Vagina (tissue), 2 donors: ENCODE measurements at regions not wholly inside any gene's neighbourhood (a gene's known extent, or its start where the extent isn't known, plus 50 kb on each side); places are given as distances from the start of the nearest gene placed in this dataset.

Experiments
- CTCF ChIP-seq, 3 experiments: fragments of 450-650 bp in 2 of 3; fragments of 200-600 bp in 1 of 3; sonication (generic) in 1 of 3; IDR thresholded peaks; one replicate each; pipeline ENCODE4 v1.5.1; 2017 to 2019; ENCODE audit warnings: antibody characterized with exemption in 3 of 3, mild to moderate bottlenecking in 2 of 3, moderate library complexity in 2 of 3
- POLR2A ChIP-seq, 2 donors: fragments of 450-650 bp; IDR thresholded peaks; one replicate each; pipeline ENCODE4 v1.6.1; 2017; ENCODE audit warnings: antibody characterized with exemption in 2 of 2, mild to moderate bottlenecking in 2 of 2, moderate library complexity in 2 of 2
- POLR2AphosphoS5 ChIP-seq, 2 donors: sonication (generic); formaldehyde crosslinking; IDR thresholded peaks; one replicate each; pipeline ENCODE4 v1.9.0; 2017; ENCODE audit warnings: antibody characterized with exemption in 2 of 2, mild to moderate bottlenecking in 2 of 2, low read depth in 1 of 2; ENCODE audit not compliant: insufficient read depth in 1 of 2

- TF ChIP-seq POLR2AphosphoS5 (IDR thresholded peaks at IDR 0.05; ENCODE audit: insufficient read depth in 1 of 2, low read depth in 1 of 2) (no peak), CTCF (IDR thresholded peaks at IDR 0.05) (no peak), POLR2A (IDR thresholded peaks at IDR 0.05) (no peak)
Measured at GRCh38 chr16:55938126-55938525, 63.0 kb upstream of the CES5A start.
